Stimulated activated CD4-positive, alpha-beta T cell treated with anti-CD3 and anti-CD28 coated beads, Interleukin-1b, Interleukin-23, amount 100 ng/mL, for 1 hour (primary cell): ENCODE measurements at regions not wholly inside any gene's neighbourhood (a gene's known extent, or its start where the extent isn't known, plus 50 kb on each side); places are given as distances from the start of the nearest gene placed in this dataset.

ENCODE experiments used
- DNase-seq, 2 donors: peaks; one replicate each; pipeline ENCODE4 v3.0.0-alpha.2; 2020; ENCODE audit warnings: low read depth in 2 of 2

GRCh38 chr7:36096460-36097095, 56.5 kb upstream of the EEPD1 start:
- DNase-seq, result no peak

- DNase-seq, result no peak
These were observed 55.0 kb upstream of the EEPD1 start for GRCh38 chr7:36098096-36098495.

GRCh38 chr7:36100226-36100625, 52.8 kb upstream of the EEPD1 start:
- no peak for DNase-seq

- DNase-seq, result no peak
These were observed 52.4 kb upstream of the EEPD1 start for GRCh38 chr7:36100634-36101033.
